Body of pancreas (tissue), 4 donors: ENCODE measurements at regions not wholly inside any gene's neighbourhood (a gene's known extent, or its start where the extent isn't known, plus 50 kb on each side); places are given as distances from the start of the nearest gene placed in this dataset.

Experiments
- POLR2A ChIP-seq, 3 donors: fragments of 450-650 bp; IDR thresholded peaks; one replicate each; pipeline ENCODE4 v1.6.1; 2016; ENCODE audit warnings: antibody characterized with exemption in 3 of 3, mild to moderate bottlenecking in 2 of 3
- TF ChIP-seq, protein P1 (sequence below), 7 experiments: fragments of 450-650 bp in 4 of 7; fragments of 200-600 bp in 3 of 7; sonication (generic) in 3 of 7; IDR thresholded peaks; one replicate each; pipeline ENCODE4 v1.5.1; 2016 to 2019; ENCODE audit warnings: antibody characterized with exemption in 7 of 7

DNA sequence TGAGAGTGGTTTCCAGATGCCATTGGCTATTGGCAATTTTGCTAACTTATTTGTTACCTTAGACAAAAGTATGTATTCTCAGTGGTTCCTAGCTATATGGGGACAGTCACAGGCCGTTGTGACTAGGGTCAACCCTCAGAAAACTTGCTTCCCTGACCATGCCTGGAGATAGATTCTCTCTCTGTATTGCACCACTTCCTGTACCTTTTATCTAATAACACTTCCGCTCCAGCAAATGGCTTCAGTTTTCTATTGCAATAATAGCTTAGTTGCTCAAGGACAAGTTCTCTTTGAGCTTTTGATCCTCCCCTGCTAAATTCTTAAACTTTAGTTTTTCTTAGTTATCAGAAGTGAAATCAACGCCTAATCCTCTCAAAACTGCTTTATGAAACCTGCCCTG lies 338.0 kb downstream of the RMST start:
- TF ChIP-seq, protein P1, sequence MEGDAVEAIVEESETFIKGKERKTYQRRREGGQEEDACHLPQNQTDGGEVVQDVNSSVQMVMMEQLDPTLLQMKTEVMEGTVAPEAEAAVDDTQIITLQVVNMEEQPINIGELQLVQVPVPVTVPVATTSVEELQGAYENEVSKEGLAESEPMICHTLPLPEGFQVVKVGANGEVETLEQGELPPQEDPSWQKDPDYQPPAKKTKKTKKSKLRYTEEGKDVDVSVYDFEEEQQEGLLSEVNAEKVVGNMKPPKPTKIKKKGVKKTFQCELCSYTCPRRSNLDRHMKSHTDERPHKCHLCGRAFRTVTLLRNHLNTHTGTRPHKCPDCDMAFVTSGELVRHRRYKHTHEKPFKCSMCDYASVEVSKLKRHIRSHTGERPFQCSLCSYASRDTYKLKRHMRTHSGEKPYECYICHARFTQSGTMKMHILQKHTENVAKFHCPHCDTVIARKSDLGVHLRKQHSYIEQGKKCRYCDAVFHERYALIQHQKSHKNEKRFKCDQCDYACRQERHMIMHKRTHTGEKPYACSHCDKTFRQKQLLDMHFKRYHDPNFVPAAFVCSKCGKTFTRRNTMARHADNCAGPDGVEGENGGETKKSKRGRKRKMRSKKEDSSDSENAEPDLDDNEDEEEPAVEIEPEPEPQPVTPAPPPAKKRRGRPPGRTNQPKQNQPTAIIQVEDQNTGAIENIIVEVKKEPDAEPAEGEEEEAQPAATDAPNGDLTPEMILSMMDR (IDR thresholded peaks at IDR 0.05): no peak
- TF ChIP-seq POLR2A (IDR thresholded peaks at IDR 0.05): no peak
